K562 (cell line): ENCODE measurements at regions not wholly inside any gene's neighbourhood (a gene's known extent, or its start where the extent isn't known, plus 50 kb on each side); places are given as distances from the start of the nearest gene placed in this dataset.

Source experiments
- ATAC-seq: fragments of 200-7000 bp; cut with Tn5 transposase; 3 replicates; pipeline ENCODE4 v1.9.1; 2020; ENCODE audit warnings: moderate library complexity
- BruUV-seq: library from RNA; stranded (reverse); fragments of 400-500 nt; replicated peaks from 2 replicates; lab custom pipeline; 2021; lab: Mats Ljungman, UMichigan
- CTCF ChIA-PET: fragments of 300-600 bp; formaldehyde crosslinking; extraction: SDS; loops from one replicate; lab custom pipeline; 2021; ENCODE audit warnings: low intra/inter-chr PET ratio; lab: Yijun Ruan, JAX
- POLR2A ChIA-PET: fragments of 300-600, 350-650 bp; sonication (Branson Sonifier 250); formaldehyde crosslinking; extraction: SDS; loops from one replicate; lab custom pipeline; 2021; ENCODE audit warnings: antibody characterized with exemption, inconsistent platforms; lab: Yijun Ruan, JAX
- DNase-seq, 4 experiments: peaks; one replicate each; pipeline versions ENCODE4 v3.0.0 to v3.0.0-alpha.2; 2011 to 2018; ENCODE audit warnings: low spot score in 3 of 4, mixed read lengths in 3 of 4; ENCODE audit errors: extremely low read depth in 1 of 4
- FAIRE-seq: peaks from 2 replicates; lab custom pipeline; 2011; peaks lifted over from hg19 to GRCh38; lab: Jason Lieb, UNC
- H2AFZ ChIP-seq: 2 replicates; pipeline ENCODE4 v1.6.0; 2011; ENCODE audit warnings: low read depth, low read length, control low read depth, inconsistent platforms
- H3K27ac ChIP-seq: fragments of 200-600 bp; 3 replicates; pipeline ENCODE4 v1.8.0; 2011; ENCODE audit warnings: low read depth, mild to moderate bottlenecking, control low read depth, inconsistent platforms, low read length, moderate library complexity, mixed read lengths; ENCODE audit errors: extremely low read depth
- H3K27me3 ChIP-seq, 2 experiments: fragments of 300-600 bp in 1 of 2; 2 replicates in 1 of 2; 3 replicates in 1 of 2; pipeline versions ENCODE4 v1.6.0 to v1.8.0; 2011; ENCODE audit warnings: inconsistent platforms in 2 of 2, low read length in 2 of 2, mild to moderate bottlenecking in 1 of 2, mixed read lengths in 1 of 2, moderate library complexity in 1 of 2; ENCODE audit not compliant: control insufficient read depth in 2 of 2, insufficient read depth in 2 of 2
- H3K36me3 ChIP-seq: fragments of 300-600 bp; 3 replicates; pipeline ENCODE4 v1.8.0; 2011; ENCODE audit warnings: mild to moderate bottlenecking, low read length, inconsistent platforms; ENCODE audit not compliant: control insufficient read depth, insufficient read depth
- H3K4me1 ChIP-seq, 2 experiments: fragments of 200-600 bp in 1 of 2; replicated peaks in 1 of 2; 2 replicates in 1 of 2; 3 replicates in 1 of 2; pipeline versions ENCODE4 v1.5.1 to v1.8.0; 2011; ENCODE audit warnings: inconsistent platforms in 2 of 2, low read length in 2 of 2, mild to moderate bottlenecking in 1 of 2, mixed read lengths in 1 of 2, moderate library complexity in 1 of 2; ENCODE audit not compliant: control insufficient read depth in 2 of 2, insufficient read depth in 2 of 2
- H3K4me2 ChIP-seq: 2 replicates; pipeline ENCODE4 v1.6.1; 2011; ENCODE audit warnings: low read length, control low read depth, inconsistent platforms, mixed read lengths; ENCODE audit not compliant: insufficient read depth
- H3K4me3 ChIP-seq: fragments of 200-600 bp; sonication (generic), shearing (Covaris generic); 2 replicates; pipeline ENCODE4 v1.5.1; 2016; ENCODE audit warnings: control low read depth, inconsistent platforms
- H3K79me2 ChIP-seq: fragments of 200-600 bp; 3 replicates; pipeline ENCODE4 v1.8.0; 2011; ENCODE audit warnings: low read length, inconsistent platforms; ENCODE audit not compliant: control insufficient read depth, insufficient read depth
- H3K9ac ChIP-seq, 2 experiments: 2 replicates each; pipeline versions ENCODE4 v1.6.0 to v1.6.1; 2011; ENCODE audit warnings: low read depth in 2 of 2, low read length in 2 of 2, control low read depth in 1 of 2, inconsistent platforms in 1 of 2, mild to moderate bottlenecking in 1 of 2, mixed read lengths in 1 of 2; ENCODE audit not compliant: insufficient read depth in 1 of 2
- H3K9me1 ChIP-seq: one replicate; pipeline ENCODE4 v1.6.0; 2011; ENCODE audit warnings: inconsistent platforms, mild to moderate bottlenecking, low read length, moderate library complexity; ENCODE audit not compliant: control insufficient read depth, insufficient read depth
- H3K9me3 ChIP-seq: replicated peaks from 2 replicates; pipeline ENCODE4 v1.5.1; 2011; ENCODE audit warnings: low read depth, low read length, inconsistent platforms; ENCODE audit not compliant: control insufficient read depth, insufficient read depth
- H4K20me1 ChIP-seq: replicated peaks from 2 replicates; pipeline ENCODE4 v1.6.1; 2011; ENCODE audit warnings: low read length, inconsistent platforms, mixed read lengths; ENCODE audit not compliant: control insufficient read depth, insufficient read depth
- ARID1B ChIP-seq: fragments of 450-650 bp; IDR thresholded peaks from 2 replicates; pipeline ENCODE4 v1.6.1; 2016; ENCODE audit warnings: antibody characterized with exemption, mild to moderate bottlenecking, inconsistent platforms
- COPS2 ChIP-seq: fragments of 450-650 bp; conservative IDR thresholded peaks from 2 replicates; pipeline ENCODE4 v1.6.1; 2016; ENCODE audit warnings: mild to moderate bottlenecking, moderate library complexity
- FOXA3 ChIP-seq, 2 experiments: fragments of 450-650 bp in 1 of 2; sonication (generic) in 1 of 2; formaldehyde crosslinking; IDR thresholded peaks in 1 of 2; conservative IDR thresholded peaks in 1 of 2; 2 replicates each; pipeline versions ENCODE4 v1.4.0 to v1.8.0; 2020 to 2022; ENCODE audit warnings: mild to moderate bottlenecking in 2 of 2, missing genetic modification reagents in 1 of 2
- JUN ChIP-seq, 2 experiments: sonication (generic) in 1 of 2; formaldehyde crosslinking in 1 of 2; IDR thresholded peaks; 2 replicates each; pipeline versions ENCODE4 v1.6.1 to v1.8.0; 2012 to 2022; ENCODE audit warnings: borderline replicate concordance in 2 of 2, mild to moderate bottlenecking in 2 of 2, improper control_type of control experiment in 1 of 2, low read depth in 1 of 2, low read length in 1 of 2, missing genetic modification reagents in 1 of 2
- JUND ChIP-seq, 2 experiments: IDR thresholded peaks; 2 replicates in 1 of 2; 3 replicates in 1 of 2; pipeline ENCODE4 v1.6.1; 2011; ENCODE audit warnings: borderline replicate concordance in 2 of 2, low read depth in 2 of 2, low read length in 2 of 2, improper control_type of control experiment in 1 of 2, missing biosample characterization in 1 of 2, missing genetic modification characterization in 1 of 2, missing genetic modification reagents in 1 of 2
- KHSRP ChIP-seq: fragments of 450-650 bp; IDR thresholded peaks from 2 replicates; pipeline ENCODE4 v1.6.1; 2017
- RBM17 ChIP-seq: fragments of 200-400 bp; formaldehyde crosslinking; IDR thresholded peaks from 2 replicates; pipeline ENCODE4 v1.6.1; 2017; ENCODE audit warnings: low read depth, mild to moderate bottlenecking, low read length, borderline replicate concordance
- SMARCA4 ChIP-seq: fragments of 450-650 bp; IDR thresholded peaks from 2 replicates; pipeline ENCODE4 v1.6.1; 2016
- SRSF3 ChIP-seq: fragments of 200-400 bp; formaldehyde crosslinking; IDR thresholded peaks from 2 replicates; pipeline ENCODE4 v1.6.1; 2016; ENCODE audit warnings: mild to moderate bottlenecking, low read length, moderate library complexity; ENCODE audit not compliant: insufficient read depth
- STAT5A ChIP-seq: IDR thresholded peaks from 2 replicates; pipeline ENCODE4 v1.6.1; 2012; ENCODE audit warnings: low read length, inconsistent platforms, borderline replicate concordance
- TEAD2 ChIP-seq: fragments of 450-650 bp; IDR thresholded peaks from 2 replicates; pipeline ENCODE4 v1.6.1; 2016; ENCODE audit warnings: missing genetic modification characterization, control low read depth, missing compliant biosample characterization
- THRAP3 ChIP-seq: fragments of 450-650 bp; IDR thresholded peaks from 2 replicates; pipeline ENCODE4 v1.6.1; 2016; ENCODE audit warnings: mild to moderate bottlenecking, inconsistent platforms, borderline replicate concordance
- ZNF551 ChIP-seq: fragments of 250-450 bp; sonication (Bioruptor Pico); IDR thresholded peaks from 2 replicates; pipeline ENCODE4 v1.5.0; 2021; ENCODE audit warnings: mild to moderate bottlenecking, moderate library complexity
- WGBS: fragments of 100-300 bp; shearing (Covaris generic); methylation state at CpG from one replicate; pipeline ENCODE4 v1.1.6; 2016; ENCODE audit warnings: low coverage, mixed read lengths; ENCODE audit not compliant: insufficient coverage; ENCODE audit errors: missing lambda C conversion rate; 5-methylcytosine and 5-hydroxymethylcytosine counted together
- in situ Hi-C: fragments of 300-500 bp; cut with MboI; formaldehyde crosslinking; loops from 4 replicates; pipeline ENCODE4 v1.15.0; 2018; ENCODE audit warnings: inconsistent platforms, mixed read lengths
- intact Hi-C: fragments of 100-400 bp; cut with micrococcal nuclease; formaldehyde crosslinking; loops from 2 replicates; pipeline ENCODE4 v1.14.2; 2022
- TF ChIP-seq, protein P1 (sequence below), 3 experiments: fragments of 200-800 bp in 1 of 3; sonication (Bioruptor generic) in 1 of 3; sonication (generic) in 1 of 3; formaldehyde crosslinking in 1 of 3; IDR thresholded peaks; 2 replicates each; pipeline versions ENCODE4 v1.6.1 to v1.8.0; 2016 to 2022; ENCODE audit warnings: mild to moderate bottlenecking in 2 of 3, missing compliant biosample characterization in 2 of 3, missing genetic modification characterization in 2 of 3, missing genetic modification reagents in 1 of 3
- TF ChIP-seq, protein P2 (sequence below): fragments of 450-650 bp; IDR thresholded peaks from 2 replicates; pipeline ENCODE4 v1.6.1; 2017; ENCODE audit warnings: antibody characterized with exemption, mild to moderate bottlenecking

DNA sequence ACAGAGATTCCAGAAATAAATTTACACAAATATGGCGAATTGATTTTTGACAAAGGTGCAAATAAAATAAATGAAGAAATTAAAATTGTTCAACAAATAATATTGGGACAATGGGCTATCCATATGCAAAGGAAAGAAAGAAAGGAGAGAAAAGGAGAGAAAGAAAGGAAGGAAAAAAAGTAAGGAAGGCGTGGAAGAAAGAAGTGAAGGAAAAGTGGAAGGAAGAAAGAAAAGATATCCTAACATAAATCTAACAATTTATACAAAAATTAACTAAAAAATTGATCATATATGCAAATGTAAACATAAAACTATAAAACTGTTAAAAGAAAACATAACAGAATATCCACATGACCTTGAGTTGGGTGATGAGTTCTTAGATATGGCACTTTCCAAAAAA lies 78.7 kb upstream of the ZNF184 start (continued):
- TF ChIP-seq TEAD2 (tag): no peak
- TF ChIP-seq KHSRP: peak; percentile 36; the same call in 1 of the 2 replicates
- TF ChIP-seq, protein P1, sequence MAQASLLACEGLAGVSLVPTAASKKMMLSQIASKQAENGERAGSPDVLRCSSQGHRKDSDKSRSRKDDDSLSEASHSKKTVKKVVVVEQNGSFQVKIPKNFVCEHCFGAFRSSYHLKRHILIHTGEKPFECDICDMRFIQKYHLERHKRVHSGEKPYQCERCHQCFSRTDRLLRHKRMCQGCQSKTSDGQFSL (CRISPR knock-in tag; IDR thresholded peaks at IDR 0.05): no peak
- TF ChIP-seq, protein P1 (tag; IDR thresholded peaks at IDR 0.05): no peak
- TF ChIP-seq ZNF551: no peak
- TF ChIP-seq SRSF3: no peak

DNA sequence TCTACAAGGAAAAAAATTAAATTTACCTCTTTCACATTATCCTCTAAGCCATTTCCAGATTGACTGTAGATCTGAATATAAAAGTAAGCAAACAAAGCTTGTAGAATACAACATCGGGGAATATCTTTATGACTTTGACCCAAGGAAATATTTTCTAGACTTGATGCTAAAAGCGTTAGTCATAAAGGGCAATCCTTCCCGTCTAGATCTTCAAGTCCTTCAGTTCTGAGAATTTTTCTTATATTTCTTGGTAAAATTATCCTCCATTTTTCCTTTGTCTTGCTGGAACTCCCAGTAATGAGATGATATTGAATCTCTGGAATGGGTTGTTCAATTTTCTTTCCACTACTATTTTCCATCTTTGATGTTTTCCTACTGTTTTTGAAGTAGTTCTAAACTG lies 77.8 kb upstream of the ZNF184 start:
- Histone ChIP-seq H3K9me3 (no peaks in the 10 kb centered on the region), H3K79me2 (no peaks in the 10 kb centered on the region), H3K36me3 (no peaks in the 10 kb centered on the region), H3K27me3 (no peaks in the 10 kb centered on the region), H3K9me1 (no peaks in the 10 kb centered on the region), H3K9ac (peak overlapping the region in 1 of 2 experiments; percentile 93; a peak in 2 of 4 replicates), H4K20me1 (no peaks in the 10 kb centered on the region), H3K4me3 (no peak overlapping the region), H3K27ac (peak overlapping the region; percentile 93; the same call in 2 of the 3 replicates), H3K4me1 (peaks cover 4 to 21% of the 10 kb centered on the region in 2 experiments; a peak in 3 of 5 replicates), H2AFZ (peak overlapping the region; percentile 98), H3K4me2 (peak overlapping the region; percentile 13)
- intact Hi-C loops: no loop called here
- peak in 1 of 4 experiments; percentile 54 for DNase-seq
- no peak for FAIRE-seq
- 1% methylated on average over 3 of the region's 3 CpGs for WGBS
- CTCF ChIA-PET: no interaction called here
- no peak for ATAC-seq
- no TSS peak for BruUV-seq
- in situ Hi-C loops: no loop called here
- POLR2A ChIA-PET: interaction anchor here (0.6 kb wide), 1 partner anchor 66 kb away, joined by 3 read pairs; no protein-coding TSS in a partner anchor
- peak; percentile 20; the same call in 1 of the 2 replicates for TF ChIP-seq ARID1B
- TF ChIP-seq STAT5A: peak; percentile 52
- TF ChIP-seq THRAP3: 0 out of 2 replicates have a peak, but pooled peaks have one; percentile 13
- TF ChIP-seq JUND (IDR thresholded peaks at IDR 0.05; ENCODE audit: borderline replicate concordance, low read depth, low read length): 0 out of 2 replicates have a peak, but pooled peaks have one; percentile 7
- no peak for TF ChIP-seq JUND (tag; IDR thresholded peaks at IDR 0.05; ENCODE audit: borderline replicate concordance, low read depth, low read length)
- TF ChIP-seq, protein P2, sequence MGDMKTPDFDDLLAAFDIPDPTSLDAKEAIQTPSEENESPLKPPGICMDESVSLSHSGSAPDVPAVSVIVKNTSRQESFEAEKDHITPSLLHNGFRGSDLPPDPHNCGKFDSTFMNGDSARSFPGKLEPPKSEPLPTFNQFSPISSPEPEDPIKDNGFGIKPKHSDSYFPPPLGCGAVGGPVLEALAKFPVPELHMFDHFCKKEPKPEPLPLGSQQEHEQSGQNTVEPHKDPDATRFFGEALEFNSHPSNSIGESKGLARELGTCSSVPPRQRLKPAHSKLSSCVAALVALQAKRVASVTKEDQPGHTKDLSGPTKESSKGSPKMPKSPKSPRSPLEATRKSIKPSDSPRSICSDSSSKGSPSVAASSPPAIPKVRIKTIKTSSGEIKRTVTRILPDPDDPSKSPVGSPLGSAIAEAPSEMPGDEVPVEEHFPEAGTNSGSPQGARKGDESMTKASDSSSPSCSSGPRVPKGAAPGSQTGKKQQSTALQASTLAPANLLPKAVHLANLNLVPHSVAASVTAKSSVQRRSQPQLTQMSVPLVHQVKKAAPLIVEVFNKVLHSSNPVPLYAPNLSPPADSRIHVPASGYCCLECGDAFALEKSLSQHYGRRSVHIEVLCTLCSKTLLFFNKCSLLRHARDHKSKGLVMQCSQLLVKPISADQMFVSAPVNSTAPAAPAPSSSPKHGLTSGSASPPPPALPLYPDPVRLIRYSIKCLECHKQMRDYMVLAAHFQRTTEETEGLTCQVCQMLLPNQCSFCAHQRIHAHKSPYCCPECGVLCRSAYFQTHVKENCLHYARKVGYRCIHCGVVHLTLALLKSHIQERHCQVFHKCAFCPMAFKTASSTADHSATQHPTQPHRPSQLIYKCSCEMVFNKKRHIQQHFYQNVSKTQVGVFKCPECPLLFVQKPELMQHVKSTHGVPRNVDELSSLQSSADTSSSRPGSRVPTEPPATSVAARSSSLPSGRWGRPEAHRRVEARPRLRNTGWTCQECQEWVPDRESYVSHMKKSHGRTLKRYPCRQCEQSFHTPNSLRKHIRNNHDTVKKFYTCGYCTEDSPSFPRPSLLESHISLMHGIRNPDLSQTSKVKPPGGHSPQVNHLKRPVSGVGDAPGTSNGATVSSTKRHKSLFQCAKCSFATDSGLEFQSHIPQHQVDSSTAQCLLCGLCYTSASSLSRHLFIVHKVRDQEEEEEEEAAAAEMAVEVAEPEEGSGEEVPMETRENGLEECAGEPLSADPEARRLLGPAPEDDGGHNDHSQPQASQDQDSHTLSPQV: 0 out of 2 replicates have a peak, but pooled peaks have one; percentile 11
- TF ChIP-seq JUN (IDR thresholded peaks at IDR 0.05; ENCODE audit: borderline replicate concordance, low read depth, low read length): 0 out of 2 replicates have a peak, but pooled peaks have one; percentile 10
- TF ChIP-seq JUN (CRISPR knock-in tag; IDR thresholded peaks at IDR 0.05; ENCODE audit: borderline replicate concordance): no peak
- no peak for TF ChIP-seq COPS2
- no peak for TF ChIP-seq RBM17
- TF ChIP-seq FOXA3 (CRISPR knock-in tag; conservative IDR thresholded peaks at IDR 0.05 in 1 of 2, IDR thresholded peaks at IDR 0.05 in 1 of 2): 0 out of 4 replicates have a peak, but pooled peaks of 1 of the 2 experiments have one; percentile 4
- 0 out of 2 replicates have a peak, but pooled peaks have one; percentile 14 for TF ChIP-seq SMARCA4
